ENCODE measurements at regions not wholly inside any gene's neighbourhood (a gene's known extent, or its start where the extent isn't known, plus 50 kb on each side); places are given as distances from the start of the nearest gene placed in this dataset.

DNA sequence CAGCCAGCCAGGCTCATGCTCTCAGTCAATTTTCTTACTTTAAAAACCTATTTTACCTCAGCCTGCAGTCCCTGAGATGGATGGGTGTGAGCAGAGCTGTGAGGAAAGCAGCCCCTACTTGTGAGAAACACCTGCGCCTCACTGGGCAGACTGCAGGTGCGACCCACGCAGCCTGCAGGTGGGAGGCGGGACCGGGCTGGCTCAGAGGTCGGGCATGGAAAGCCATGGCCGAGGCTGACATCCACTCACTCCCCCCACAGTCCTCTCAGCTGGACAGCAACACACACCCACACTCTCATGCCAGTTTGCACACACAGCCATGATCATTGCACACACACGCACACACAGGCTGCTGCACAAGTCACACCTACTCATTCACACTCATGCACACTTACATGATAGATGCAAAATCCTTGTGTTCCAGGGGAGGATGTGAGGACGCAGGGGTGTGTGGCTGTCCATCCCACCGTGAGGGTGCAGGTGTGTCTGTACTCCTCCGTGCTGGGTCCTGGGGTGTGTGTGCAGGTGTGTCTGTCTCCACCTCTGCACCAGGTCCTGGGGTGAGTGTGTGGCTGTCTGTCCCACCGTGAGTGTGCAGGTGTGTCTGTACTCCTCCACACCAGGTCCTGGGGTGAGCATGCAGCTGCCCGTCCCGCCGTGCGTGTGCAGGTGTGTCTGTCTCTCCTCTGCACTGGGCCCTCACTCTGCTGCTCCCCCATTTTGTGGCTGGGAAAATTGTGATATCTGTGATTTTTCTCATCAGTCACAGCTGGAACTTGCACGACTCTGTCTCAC, 166.5 kb downstream of the RTP5 start:
- Histone ChIP-seq H3K27ac (ENCODE audit: low read depth, low read length) (no peak overlapping the region), H3K9ac (ENCODE audit: extremely low read depth, low read length, poor library complexity, severe bottlenecking) (no peak overlapping the region), H3K4me1 (ENCODE audit: control insufficient read depth, insufficient read depth, low read length) (no peaks in the 10 kb centered on the region), H3K9me3 (ENCODE audit: control insufficient read depth, low read length) (no peaks in the 10 kb centered on the region), H3K36me3 (ENCODE audit: control insufficient read depth, insufficient read depth, low read length) (no peaks in the 10 kb centered on the region), H3K4me3 (ENCODE audit: low read length) (no peak overlapping the region), H3K27me3 (ENCODE audit: control insufficient read depth, insufficient read depth, low read length, poor library complexity, severe bottlenecking) (peaks cover 7% of the 10 kb centered on the region)
- H3K27ac Mint-ChIP-seq, result no peak overlapping the region
- H3K4me1 Mint-ChIP-seq, result peaks cover 10% of the 10 kb centered on the region
- no peaks in the 10 kb centered on the region for H3K36me3 Mint-ChIP-seq (ENCODE audit: low read depth)
- TF ChIP-seq, protein P1, sequence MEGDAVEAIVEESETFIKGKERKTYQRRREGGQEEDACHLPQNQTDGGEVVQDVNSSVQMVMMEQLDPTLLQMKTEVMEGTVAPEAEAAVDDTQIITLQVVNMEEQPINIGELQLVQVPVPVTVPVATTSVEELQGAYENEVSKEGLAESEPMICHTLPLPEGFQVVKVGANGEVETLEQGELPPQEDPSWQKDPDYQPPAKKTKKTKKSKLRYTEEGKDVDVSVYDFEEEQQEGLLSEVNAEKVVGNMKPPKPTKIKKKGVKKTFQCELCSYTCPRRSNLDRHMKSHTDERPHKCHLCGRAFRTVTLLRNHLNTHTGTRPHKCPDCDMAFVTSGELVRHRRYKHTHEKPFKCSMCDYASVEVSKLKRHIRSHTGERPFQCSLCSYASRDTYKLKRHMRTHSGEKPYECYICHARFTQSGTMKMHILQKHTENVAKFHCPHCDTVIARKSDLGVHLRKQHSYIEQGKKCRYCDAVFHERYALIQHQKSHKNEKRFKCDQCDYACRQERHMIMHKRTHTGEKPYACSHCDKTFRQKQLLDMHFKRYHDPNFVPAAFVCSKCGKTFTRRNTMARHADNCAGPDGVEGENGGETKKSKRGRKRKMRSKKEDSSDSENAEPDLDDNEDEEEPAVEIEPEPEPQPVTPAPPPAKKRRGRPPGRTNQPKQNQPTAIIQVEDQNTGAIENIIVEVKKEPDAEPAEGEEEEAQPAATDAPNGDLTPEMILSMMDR (conservative IDR thresholded peaks at IDR 0.05), result no peak
- H3K4me3 Mint-ChIP-seq, result no peak overlapping the region
- 91 to 97% methylated on average over 8 to 17 of the region's 17 CpGs for WGBS, 2 experiments (ENCODE audit: insufficient coverage in 1 of 2, insufficient read length in 1 of 2)
- peak; percentile 41 for DNase-seq
- peaks cover 33% of the 10 kb centered on the region for H3K27me3 Mint-ChIP-seq (ENCODE audit: insufficient read depth)
- no peaks in the 10 kb centered on the region for H3K9me3 Mint-ChIP-seq

DNA sequence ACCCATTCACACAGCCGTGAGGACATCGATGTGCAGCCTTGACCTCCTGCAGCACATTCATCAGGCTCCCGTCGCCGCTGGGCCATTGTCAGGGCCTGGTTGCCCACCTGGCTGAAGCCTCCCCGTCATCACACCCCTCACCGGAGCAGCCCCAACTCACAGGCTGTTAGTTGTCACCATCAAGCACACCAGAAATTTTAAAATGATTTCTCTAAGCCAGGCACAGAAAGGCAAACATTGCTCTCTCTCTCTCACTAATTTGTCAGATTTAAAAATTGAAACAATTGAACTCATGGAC, 167.1 kb downstream of the RTP5 start:
- peaks cover 7% of the 10 kb centered on the region for H3K27me3 ChIP-seq (ENCODE audit: control insufficient read depth, insufficient read depth, low read length, poor library complexity, severe bottlenecking)
- no peak overlapping the region for H3K4me3 ChIP-seq (ENCODE audit: low read length)
- no peak overlapping the region for H3K4me3 Mint-ChIP-seq
- H3K9ac ChIP-seq (ENCODE audit: extremely low read depth, low read length, poor library complexity, severe bottlenecking), result no peak overlapping the region
- H3K27me3 Mint-ChIP-seq (ENCODE audit: insufficient read depth), result peaks cover 37% of the 10 kb centered on the region
- H3K27ac ChIP-seq (ENCODE audit: low read depth, low read length), result no peak overlapping the region
- H3K27ac Mint-ChIP-seq, result no peak overlapping the region
- TF ChIP-seq, protein P1 (conservative IDR thresholded peaks at IDR 0.05), result no peak
- 85 to 95% methylated on average over 2 to 7 of the region's 7 CpGs for WGBS, 2 experiments (ENCODE audit: insufficient coverage in 1 of 2, insufficient read length in 1 of 2)
- no peaks in the 10 kb centered on the region for H3K4me1 ChIP-seq (ENCODE audit: control insufficient read depth, insufficient read depth, low read length)
- no peaks in the 10 kb centered on the region for H3K9me3 ChIP-seq (ENCODE audit: control insufficient read depth, low read length)
- peaks cover 10% of the 10 kb centered on the region for H3K4me1 Mint-ChIP-seq
- H3K9me3 Mint-ChIP-seq, result no peaks in the 10 kb centered on the region
- H3K36me3 ChIP-seq (ENCODE audit: control insufficient read depth, insufficient read depth, low read length), result no peaks in the 10 kb centered on the region
- no peaks in the 10 kb centered on the region for H3K36me3 Mint-ChIP-seq (ENCODE audit: low read depth)
- DNase-seq, result no peak

DNA sequence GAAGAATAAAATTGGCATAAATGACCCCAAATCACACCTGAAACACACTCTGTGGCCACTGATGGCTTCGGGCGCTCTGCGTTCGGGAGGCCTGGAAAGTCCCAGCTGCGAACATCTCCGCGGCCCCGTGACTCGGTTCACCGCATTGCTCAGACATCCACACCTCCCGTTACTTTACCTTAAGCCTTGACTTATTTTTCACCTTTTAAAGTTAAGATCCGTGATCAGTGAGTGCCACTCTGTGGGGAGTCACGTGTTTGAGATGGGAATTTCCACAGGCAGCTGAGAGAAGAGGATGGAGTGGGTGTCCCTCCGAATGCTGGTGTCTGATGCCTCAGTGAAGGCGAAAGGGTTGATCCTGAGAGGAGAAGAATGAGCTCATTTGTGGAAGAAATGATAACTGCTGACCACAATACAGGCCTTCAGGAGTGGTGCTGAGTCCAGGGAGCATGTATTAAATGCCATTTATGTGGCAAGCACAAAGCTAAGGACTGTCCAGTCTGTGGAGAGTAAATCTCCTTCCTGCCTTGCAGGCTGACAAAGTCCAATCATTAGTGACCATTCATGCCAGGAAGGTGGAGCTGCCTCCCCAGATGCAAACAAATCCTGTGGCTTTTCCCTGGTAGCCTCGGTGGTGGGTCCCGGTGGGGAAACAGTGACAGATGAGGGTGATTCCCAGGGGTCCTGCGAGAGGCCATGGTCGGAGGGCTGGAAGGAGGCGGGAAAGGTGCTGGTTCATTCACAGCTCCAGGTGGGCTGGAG, 168.8 kb downstream of the RTP5 start:
- H3K4me1 ChIP-seq (ENCODE audit: control insufficient read depth, insufficient read depth, low read length), result no peaks in the 10 kb centered on the region
- Mint-ChIP-seq H3K4me1 (peaks cover 10% of the 10 kb centered on the region), H3K36me3 (ENCODE audit: low read depth) (no peaks in the 10 kb centered on the region), H3K4me3 (no peak overlapping the region), H3K27me3 (ENCODE audit: insufficient read depth) (peaks cover 52% of the 10 kb centered on the region), H3K9me3 (peaks cover 5% of the 10 kb centered on the region), H3K27ac (no peak overlapping the region)
- peak; percentile 41 for DNase-seq
- peaks cover 18% of the 10 kb centered on the region for H3K27me3 ChIP-seq (ENCODE audit: control insufficient read depth, insufficient read depth, low read length, poor library complexity, severe bottlenecking)
- no peak overlapping the region for H3K4me3 ChIP-seq (ENCODE audit: low read length)
- TF ChIP-seq, protein P1 (conservative IDR thresholded peaks at IDR 0.05), result no peak
- no peaks in the 10 kb centered on the region for H3K36me3 ChIP-seq (ENCODE audit: control insufficient read depth, insufficient read depth, low read length)
- H3K9me3 ChIP-seq (ENCODE audit: control insufficient read depth, low read length), result no peaks in the 10 kb centered on the region
- H3K27ac ChIP-seq (ENCODE audit: low read depth, low read length), result no peak overlapping the region
- WGBS, 2 experiments (ENCODE audit: insufficient coverage in 1 of 2, insufficient read length in 1 of 2), result 89 to 91% methylated on average over 20 of the region's 20 CpGs
- H3K9ac ChIP-seq (ENCODE audit: extremely low read depth, low read length, poor library complexity, severe bottlenecking), result no peak overlapping the region

All from endodermal cell (in vitro differentiated cells).